ENCODE measurements at regions not wholly inside any gene's neighbourhood (a gene's known extent, or its start where the extent isn't known, plus 50 kb on each side); places are given as distances from the start of the nearest gene placed in this dataset.

GRCh38 chr3:6362406-6362805 is 498.5 kb upstream of the GRM7 start:
- TF ChIP-seq CTCF (IDR thresholded peaks at IDR 0.05) (no peak), POLR2A (IDR thresholded peaks at IDR 0.05; ENCODE audit: low read depth) (no peak), POLR2AphosphoS5 (IDR thresholded peaks at IDR 0.05) (no peak), EP300 (IDR thresholded peaks at IDR 0.05) (no peak)
